GM19452 (cell line): ENCODE measurements at regions not wholly inside any gene's neighbourhood (a gene's known extent, or its start where the extent isn't known, plus 50 kb on each side); places are given as distances from the start of the nearest gene placed in this dataset.

Source experiments
- ATAC-seq: cut with Tn5 transposase; IDR thresholded peaks from one replicate; pipeline ENCODE4 v1.9.1; 2021; ENCODE audit not compliant: unreplicated experiment

DNA sequence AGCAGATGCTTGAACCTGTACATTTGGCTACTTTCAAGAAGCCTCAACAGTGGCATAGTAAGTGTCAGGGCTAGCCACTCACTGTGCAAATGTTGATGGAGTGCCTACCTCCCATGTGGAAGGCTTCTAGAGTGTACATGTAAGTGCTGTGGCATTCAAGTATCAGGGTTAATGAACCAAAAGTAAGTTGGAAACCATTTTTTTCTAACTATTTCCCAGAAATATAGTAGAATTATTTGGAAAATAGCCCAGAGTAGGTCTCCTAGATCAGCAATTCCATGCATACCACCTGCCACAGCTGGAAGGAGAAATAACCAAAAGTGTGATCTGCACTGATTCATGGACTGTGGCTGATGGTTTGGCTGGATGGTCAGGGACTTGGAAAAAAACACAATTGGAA is 53.3 kb downstream of the FOXD1 start:
- ATAC-seq, result no peak

DNA sequence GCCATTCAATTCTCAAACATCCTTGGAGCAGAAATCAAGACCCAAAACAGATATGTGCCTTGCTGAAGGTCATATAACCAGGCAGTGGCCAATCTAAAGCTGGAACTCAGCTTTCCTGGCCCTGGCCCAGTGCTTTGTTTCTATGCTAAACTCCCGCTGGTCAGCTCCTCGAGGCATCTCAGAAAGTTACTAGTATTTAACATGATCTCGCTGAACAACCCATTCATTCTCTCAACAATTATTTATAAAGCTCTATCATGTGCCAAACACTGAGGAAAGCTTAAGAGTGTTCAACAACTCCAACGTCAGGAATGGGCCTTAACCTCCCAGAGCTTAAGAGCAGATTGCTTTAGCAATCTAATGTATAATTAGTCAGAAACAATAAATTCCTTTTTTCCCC is 54.0 kb downstream of the FOXD1 start:
- no peak for ATAC-seq

DNA sequence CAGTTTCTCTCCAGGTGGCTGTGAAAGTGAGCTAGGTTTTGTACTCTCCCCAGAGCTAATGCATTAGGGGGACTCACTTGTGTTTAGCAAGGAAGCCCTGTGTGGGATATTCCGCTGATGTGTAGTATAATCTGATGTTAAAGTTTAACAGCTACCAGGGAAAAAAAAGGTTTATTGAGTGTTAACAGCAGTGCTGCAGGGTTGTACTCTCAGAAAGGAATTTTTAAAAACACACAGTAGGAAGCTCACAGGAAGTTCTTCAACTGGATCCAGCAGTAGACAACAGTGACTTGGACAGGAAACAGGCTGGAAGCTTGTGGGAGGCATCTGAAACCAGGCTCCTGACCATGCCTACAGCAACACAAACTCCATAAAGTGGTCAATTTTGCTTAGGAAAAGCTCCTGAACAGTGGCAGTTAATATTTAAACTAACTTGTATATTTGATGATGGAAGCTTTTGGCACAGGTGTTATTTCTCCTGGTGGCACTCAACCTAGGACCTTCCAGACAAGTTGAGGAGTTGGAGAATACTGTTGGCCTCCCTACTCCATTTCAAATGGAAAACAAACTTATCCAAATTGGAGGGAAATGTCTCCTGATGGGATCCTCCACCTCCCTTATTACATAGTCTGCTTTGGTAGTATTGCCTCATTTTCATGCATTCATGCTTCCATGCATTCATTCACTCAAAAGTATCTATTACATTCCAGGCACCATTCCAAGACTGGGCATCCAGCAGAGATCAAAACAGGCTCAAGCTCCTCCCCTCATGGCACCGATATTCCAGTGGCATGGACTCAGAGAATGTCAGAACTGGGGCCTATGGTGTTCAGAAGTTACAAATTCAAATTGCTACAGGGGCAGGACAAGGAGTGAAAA is 54.7 kb downstream of the FOXD1 start:
- no peak for ATAC-seq

DNA sequence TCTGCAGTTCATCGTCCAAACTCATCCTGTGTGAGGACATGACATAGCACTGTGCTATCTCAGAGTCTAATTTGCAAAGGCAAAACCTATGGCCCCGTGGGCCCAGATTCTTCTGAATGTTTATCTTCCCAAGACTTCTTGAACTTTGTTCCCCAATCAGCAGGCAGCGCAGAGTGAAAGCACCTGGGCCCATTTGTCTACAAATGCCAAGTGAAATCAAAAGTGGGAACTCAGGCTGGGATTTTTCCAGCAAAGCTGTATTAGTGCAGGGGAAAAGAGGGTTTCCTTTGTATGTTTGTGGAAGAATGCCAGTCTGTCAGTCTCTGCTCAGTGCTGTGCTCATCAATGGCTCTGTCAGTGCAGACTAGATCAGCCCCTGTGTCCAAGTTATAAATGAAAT is 55.8 kb downstream of the FOXD1 start:
- no peak for ATAC-seq

DNA sequence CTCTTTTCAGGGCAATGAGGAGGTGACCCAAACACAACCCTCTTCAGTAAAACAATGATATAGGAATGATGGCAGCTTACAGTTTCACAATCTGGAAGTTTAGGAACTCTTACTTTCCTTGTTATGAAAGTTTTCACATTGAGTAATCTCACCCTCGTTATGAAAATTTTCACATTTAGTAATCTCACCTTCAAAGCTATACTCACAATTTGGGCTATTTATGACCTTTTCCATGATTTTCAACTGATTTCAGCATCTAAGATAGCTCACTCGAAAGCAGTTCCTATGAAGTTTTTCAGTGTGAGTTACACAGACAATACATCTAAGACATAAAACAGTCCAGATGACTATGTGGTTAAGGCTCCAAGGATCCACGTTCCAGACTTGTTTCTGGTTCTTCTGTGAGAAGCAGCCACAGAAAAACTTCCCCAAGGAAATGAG is 57.1 kb downstream of the FOXD1 start:
- ATAC-seq, result no peak

DNA sequence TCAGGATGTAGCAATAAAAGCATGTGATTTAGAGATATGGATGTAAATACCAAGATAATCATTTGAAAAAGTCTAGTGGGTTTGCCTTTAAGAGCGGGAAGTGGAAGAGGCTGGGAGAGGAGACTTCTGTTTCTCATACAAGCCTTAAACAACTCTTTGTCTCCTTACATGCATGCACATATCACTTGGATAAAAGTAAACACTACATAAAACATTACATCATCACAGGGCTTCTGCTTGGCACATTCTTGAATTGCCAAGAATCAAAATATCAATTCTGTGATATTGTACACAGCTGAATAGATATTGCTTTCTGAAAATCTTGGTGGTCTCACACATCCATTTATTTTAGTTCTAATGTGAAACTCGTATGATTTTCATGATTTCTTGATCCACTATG is 57.6 kb downstream of the FOXD1 start:
- no peak for ATAC-seq

DNA sequence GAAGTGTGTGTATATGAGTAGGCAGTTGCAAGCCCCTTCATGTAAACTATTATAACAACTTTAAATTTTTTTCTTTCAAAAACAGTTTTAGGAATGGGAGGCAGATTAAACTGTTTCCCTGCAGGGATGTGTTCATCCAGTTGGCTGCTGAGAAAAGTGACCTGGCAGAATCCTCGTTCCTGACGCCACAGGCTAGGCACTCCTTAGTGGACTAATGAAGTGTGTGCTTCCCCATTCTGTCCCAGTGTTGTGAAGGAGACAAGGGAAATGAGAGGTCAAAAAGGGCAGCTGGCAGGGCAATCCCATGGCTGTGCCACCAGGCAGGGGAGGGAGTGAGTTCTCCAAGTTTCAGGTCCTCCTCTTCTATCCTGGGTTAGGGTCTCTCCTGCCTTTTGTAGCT is 59.8 kb downstream of the FOXD1 start:
- no peak for ATAC-seq

DNA sequence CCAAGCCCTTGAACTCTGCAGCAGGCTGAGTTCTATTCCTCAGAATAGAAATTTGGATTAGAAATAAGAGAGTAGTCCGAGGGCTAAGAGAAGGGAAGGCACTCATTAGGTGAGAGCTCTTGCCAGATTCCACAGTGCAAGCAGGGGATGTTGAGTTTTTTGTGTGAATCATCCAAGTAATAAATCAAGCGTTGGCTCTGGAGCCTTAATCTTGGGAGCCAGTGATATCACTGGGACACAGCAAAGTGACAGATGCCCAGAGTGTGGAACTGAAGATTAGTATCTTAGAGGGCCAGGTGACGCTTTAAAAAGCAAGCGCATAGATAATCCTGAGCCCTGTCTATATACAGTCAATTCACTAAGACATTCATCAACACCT is 60.3 kb downstream of the FOXD1 start:
- ATAC-seq, result no peak

DNA sequence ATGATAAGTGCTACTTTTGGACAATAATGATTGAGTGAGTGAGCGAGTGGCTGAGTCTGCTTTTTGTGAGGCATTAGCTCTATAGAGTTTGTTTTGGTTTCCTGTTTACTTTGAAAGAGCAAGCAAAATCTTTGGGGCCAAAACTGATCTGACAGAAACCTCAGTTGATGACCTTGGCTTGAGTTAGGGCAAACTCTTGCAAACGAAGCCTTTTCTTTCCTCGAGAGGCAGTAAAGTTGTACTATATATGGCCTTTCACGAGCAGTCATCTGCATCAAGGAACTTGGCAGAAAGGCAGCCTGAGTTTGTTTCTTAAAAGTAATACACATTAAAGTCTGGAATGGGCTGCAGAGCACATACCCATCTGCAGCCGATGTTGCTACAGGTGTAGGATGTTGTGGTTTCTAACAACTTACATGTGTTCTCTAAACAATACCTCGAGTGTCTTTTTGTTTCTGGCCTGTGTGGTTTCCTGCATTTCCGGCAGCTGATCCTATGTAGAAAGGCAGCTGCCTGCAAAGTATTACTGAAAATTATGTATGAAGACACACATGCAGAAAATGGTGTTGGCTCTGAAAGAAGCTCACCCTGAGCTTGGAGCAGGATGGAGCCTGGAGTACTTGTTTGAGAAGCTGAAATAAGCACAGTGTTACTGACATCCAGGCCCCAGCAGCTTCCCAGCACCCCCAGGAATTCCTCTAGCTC is 60.8 kb downstream of the FOXD1 start:
- ATAC-seq, result peak; percentile 94

DNA sequence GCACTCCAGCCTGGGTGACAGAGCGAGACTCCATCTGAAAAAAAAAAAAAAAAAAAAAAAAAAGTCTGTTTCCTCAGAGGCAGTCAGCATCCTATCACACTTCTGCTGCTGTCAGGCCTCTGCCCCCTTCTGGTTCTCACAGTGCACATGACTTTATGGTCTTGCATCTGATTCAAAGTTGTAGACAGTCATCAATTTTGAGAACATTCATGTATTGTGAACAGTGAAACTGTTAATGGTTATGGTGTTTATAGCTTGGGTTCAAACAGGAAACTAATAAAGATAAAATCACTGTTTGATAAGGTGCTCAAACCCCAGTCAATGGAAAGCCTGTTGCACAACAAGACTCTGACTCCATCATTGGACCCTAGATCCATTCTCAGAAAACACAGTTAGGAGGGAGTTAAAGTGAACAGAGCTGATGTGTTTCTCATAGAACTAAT is 61.4 kb downstream of the FOXD1 start:
- peak; percentile 33 for ATAC-seq

DNA sequence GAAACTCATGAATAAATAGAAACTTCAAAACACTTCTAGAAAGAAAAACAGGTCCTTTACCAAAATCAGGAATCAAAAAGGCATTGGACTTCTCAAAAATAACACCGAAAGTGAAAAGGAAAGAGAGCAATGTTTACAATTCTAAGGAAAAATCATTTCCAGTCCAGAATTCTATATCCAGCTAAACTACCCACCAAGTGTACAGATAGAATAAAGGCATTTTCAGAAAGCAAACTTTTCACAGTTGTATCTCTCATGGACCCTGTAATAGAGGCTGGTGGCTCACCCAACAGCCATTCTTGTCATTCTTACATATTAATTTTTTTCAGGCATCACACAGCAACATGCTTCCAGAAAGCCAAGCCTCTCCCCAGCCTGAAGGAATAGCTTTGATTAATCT is 63.7 kb downstream of the FOXD1 start:
- no peak for ATAC-seq

DNA sequence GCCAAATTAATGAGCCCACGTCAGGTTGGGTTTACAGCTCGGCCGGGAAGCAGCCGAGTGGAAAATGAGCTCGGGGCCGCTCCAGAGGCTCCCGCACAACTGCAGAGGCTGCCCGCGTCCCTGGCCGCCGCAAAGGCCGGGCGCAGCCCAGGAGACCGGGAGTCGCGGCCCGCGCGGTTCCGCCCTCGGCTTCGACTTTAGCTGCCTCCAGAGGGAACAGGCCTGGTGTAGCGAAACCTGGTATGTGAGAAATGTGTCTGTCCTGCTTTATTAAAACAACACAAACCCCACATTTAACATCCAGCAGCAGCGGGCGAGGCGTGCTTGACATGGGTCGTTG is 66.2 kb downstream of the FOXD1 start:
- ATAC-seq, result no peak

DNA sequence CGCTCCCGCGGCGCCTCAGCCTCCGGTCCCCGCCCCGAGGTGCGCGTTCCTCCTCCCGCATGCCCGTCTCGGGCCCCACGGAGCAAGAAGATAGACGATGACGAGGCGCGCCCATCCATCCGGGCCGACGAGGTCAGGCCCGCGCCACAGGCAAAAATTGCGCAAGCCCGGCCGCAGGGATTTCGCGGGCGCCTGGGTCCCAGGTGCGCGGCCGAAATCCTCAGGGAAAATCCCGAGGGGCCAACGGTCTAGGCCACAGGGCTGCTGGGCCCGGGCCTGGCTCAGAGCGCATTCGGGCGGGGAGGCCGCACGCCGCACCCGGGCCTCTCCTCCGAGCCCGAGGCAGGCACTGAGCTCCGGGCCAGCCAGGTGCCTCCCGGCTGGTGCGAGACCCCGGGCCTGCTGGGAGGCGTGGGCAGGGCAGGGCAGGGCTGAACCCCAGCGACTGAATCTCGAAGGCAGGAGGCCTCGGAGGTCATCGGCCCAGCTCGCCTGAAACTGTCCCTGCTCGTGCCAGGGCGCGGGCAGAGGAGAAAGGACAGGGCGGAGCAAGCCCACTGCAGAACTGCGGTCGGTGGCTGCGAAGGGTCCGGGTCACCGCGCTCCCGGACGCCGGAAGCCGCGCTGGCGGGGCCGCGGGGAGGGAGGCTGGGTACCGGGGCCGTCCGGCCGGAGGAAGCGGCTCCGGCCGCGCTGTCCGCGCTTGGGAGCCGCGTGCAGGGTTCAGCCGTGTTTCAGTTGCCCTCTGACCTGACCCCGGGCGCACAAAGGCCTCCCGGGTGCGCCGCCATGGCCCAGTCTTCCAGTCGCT is 66.8 kb downstream of the FOXD1 start:
- no peak for ATAC-seq

DNA sequence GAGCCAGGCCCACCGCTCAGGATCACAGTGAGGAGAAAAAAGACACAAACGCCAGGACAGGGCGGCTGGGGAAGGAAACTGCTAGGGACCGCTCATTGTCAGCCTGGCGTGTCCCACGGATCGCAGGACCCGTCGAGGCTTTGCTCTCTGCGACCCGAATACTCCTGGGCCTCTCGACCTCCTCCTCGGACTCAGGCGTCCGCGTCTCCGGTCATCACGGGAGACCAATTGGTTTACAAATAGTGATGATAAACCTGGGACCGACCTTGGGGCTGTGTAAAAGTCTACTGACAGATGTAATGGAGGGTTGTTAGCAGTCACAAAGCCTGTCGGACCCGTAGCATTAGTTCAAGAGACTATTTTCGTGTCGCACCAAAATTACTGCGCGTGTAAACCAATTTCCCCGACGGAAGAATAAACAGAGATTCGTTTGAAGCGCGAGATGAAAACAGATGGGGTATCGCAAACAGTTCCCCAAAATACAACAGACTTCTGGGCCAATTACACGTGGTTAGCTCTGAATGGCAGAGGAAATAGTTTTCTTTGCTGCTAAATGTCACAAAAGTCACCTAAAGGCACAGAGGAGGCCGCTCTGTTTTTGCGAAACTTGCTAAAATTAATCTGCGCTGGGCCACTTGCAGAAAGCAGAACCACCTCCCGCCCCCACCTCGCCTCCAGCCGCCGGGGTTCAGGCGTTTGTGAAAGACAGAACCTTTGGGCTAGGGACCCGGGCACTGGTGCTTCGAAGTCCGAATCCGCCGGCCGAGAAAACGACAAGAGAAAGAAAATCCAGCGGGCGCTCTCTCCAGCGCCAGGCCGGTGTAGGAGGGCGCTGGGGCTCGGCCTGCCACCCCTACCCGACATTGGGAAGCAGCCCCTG is 67.6 kb downstream of the FOXD1 start:
- ATAC-seq, result no peak

DNA sequence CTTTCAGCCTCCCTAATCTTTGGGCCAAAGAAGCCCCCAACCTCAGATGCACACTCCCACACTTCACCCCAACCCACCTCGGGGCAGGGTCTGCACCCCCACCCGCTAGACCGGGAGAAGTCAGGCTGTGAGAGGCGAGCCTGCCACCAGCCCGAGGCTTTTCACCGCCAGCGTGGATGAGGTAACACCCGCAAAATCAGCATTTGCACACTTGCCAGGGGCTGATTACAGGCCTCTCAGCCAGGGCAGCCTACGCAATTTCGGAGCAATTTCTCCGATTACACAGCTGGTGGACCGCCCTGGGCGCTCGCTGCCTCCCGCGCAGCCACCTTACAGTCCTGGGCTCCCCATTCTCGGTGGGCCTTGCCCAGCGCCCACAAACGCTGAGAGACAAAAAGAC is 68.5 kb downstream of the FOXD1 start:
- ATAC-seq, result no peak

DNA sequence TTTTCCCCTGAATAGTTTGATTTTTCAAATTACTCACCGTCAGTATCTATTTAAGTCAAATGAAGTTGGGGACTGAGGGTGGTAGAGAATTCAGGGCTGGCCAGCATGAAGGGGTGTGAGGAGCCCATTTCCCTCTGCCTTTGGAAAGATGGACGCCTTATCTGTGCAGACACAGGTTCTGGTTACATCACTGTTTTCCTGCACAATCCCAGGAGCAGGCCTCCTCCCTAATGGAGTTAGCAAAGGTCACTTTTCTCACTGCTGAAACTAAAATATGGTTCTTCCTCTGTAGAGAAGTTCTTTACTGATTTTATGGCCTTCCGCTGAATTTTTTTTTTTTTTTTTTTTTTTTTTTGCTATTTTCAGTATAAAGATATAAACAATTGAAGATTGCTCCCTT is 69.1 kb downstream of the FOXD1 start:
- no peak for ATAC-seq

DNA sequence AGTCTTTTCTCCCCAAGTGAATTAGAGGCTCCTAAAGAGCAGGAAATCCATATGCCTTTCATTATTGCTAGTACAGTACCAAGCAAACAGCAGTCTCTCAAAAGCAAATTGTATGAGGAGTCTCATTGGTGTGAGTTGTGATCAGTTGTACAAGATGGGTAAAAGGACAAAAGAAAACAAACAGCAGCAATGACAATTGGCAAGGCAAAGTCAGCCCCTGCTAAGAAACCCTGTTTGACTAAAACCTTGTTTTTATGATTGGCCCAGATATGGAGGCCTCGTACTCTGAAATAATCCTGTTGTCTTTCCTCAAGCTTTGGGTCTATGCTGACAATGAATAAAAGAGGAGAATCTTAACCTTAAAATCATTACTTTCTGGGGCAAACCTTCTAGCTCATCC is 69.8 kb downstream of the FOXD1 start:
- no peak for ATAC-seq

DNA sequence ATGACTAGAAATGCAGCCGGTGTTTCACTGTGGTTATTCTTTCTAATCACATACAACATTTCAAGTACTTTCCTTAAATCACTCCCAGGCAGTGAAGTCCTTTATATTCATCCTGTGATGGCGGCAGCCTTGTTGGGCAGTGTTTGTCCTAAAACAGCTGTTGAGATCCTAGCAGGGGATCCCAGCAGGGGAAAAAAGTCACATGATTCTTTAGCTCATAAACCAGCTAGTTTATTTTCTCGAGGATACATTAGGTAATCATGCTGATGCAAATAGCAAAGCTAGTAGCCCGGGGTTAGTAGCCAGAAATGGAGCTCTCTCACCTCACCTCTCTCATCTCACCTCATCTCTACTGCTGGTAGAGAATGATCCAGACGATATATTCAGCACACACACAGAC is 70.5 kb downstream of the FOXD1 start:
- ATAC-seq, result no peak

DNA sequence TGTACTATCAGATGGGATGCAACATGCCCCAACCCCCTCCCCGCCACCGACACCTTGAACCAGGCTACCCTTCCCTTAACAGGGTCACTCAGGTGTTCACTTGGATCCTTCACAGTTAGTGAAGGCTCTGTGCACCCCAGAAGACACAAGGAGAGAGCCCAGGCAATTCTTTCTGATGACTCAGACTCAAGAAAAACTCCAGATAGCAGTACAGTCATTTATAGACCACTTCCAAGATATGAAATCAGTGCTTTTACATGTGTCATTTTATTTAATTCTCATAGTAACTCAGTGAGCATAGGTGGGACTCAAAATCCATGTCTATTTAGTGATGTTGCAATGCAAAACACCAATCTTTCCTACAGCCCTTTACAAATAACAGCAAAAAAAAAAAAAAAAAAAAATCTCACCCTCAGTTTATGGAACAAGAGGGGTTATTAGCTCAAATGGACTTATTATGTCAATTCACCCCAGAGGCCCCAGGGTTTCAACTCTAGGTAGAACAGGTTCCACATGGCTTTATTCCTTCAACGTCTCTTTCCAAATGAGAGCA is 71.9 kb downstream of the FOXD1 start:
- ATAC-seq, result no peak

DNA sequence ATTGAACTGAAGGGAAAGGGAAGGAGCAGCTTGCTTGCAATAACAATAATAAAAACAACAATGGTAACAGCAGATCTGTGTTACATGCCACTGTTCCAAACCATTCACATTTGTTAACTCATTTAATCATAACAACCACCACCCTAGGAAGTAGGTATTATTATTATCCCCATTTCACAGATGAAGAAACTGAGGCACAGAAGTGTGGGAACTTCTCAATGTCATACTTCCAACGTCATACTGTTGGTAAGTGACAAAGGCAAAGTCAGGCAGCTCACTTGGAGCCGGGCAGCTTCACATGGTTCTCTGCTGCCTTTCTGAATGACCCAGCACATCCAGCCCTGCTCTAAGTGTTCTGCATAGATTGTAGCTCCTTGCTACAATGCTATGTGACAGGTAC is 72.6 kb downstream of the FOXD1 start:
- ATAC-seq, result no peak

DNA sequence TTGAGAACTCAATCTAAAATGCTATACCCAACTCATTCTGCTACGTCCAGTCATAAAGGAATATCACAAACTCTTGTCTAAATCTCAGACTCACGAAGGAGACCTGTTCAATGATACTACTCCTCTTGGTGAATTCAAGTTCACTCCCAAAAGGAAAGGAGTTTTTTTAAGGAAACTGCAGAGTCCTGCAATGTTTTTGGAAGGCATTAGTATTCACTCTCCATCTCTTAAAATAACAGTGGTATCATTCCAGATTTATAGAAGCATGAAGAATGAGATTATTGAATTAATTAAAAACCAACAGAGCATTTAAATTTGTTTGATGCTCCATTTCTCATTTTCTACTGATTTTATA is 73.4 kb downstream of the FOXD1 start:
- ATAC-seq, result no peak
